ENCODE measurements at regions not wholly inside any gene's neighbourhood (a gene's known extent, or its start where the extent isn't known, plus 50 kb on each side); places are given as distances from the start of the nearest gene placed in this dataset.

DNA sequence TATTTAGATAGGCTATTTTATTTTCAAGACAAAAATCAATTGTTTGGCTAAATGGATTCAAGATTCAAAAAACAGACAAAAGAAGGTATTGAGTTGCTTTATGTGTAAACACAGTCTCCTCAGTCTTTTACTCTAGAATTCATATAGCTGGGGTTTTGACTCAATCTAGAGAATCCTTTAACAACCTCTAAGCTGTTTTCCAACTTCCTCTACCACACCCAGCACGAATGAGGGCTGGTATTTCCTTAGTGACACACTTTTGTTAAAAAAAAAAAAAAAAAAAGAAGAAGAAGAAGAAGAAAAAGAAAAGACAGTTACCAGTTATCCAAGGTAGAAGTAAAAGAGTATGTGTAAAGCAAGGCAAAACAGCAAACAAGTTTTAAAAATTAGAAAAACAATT lies 732.8 kb upstream of the GOLIM4 start:
- no peak for TF ChIP-seq POLR2AphosphoS5 (IDR thresholded peaks at IDR 0.05; ENCODE audit: low read depth)
- TF ChIP-seq, protein P1, sequence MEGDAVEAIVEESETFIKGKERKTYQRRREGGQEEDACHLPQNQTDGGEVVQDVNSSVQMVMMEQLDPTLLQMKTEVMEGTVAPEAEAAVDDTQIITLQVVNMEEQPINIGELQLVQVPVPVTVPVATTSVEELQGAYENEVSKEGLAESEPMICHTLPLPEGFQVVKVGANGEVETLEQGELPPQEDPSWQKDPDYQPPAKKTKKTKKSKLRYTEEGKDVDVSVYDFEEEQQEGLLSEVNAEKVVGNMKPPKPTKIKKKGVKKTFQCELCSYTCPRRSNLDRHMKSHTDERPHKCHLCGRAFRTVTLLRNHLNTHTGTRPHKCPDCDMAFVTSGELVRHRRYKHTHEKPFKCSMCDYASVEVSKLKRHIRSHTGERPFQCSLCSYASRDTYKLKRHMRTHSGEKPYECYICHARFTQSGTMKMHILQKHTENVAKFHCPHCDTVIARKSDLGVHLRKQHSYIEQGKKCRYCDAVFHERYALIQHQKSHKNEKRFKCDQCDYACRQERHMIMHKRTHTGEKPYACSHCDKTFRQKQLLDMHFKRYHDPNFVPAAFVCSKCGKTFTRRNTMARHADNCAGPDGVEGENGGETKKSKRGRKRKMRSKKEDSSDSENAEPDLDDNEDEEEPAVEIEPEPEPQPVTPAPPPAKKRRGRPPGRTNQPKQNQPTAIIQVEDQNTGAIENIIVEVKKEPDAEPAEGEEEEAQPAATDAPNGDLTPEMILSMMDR (IDR thresholded peaks at IDR 0.05; ENCODE audit: insufficient read depth, low read length), result no peak
- no peak for TF ChIP-seq GABPA (IDR thresholded peaks at IDR 0.05; ENCODE audit: low read depth)
- TF ChIP-seq, protein P2, sequence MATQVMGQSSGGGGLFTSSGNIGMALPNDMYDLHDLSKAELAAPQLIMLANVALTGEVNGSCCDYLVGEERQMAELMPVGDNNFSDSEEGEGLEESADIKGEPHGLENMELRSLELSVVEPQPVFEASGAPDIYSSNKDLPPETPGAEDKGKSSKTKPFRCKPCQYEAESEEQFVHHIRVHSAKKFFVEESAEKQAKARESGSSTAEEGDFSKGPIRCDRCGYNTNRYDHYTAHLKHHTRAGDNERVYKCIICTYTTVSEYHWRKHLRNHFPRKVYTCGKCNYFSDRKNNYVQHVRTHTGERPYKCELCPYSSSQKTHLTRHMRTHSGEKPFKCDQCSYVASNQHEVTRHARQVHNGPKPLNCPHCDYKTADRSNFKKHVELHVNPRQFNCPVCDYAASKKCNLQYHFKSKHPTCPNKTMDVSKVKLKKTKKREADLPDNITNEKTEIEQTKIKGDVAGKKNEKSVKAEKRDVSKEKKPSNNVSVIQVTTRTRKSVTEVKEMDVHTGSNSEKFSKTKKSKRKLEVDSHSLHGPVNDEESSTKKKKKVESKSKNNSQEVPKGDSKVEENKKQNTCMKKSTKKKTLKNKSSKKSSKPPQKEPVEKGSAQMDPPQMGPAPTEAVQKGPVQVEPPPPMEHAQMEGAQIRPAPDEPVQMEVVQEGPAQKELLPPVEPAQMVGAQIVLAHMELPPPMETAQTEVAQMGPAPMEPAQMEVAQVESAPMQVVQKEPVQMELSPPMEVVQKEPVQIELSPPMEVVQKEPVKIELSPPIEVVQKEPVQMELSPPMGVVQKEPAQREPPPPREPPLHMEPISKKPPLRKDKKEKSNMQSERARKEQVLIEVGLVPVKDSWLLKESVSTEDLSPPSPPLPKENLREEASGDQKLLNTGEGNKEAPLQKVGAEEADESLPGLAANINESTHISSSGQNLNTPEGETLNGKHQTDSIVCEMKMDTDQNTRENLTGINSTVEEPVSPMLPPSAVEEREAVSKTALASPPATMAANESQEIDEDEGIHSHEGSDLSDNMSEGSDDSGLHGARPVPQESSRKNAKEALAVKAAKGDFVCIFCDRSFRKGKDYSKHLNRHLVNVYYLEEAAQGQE (IDR thresholded peaks at IDR 0.05; ENCODE audit: insufficient replicate concordance, low read depth), result no peak

Measured in HL-60 (cell line).